ENCODE measurements at regions not wholly inside any gene's neighbourhood (a gene's known extent, or its start where the extent isn't known, plus 50 kb on each side); places are given as distances from the start of the nearest gene placed in this dataset.

DNA sequence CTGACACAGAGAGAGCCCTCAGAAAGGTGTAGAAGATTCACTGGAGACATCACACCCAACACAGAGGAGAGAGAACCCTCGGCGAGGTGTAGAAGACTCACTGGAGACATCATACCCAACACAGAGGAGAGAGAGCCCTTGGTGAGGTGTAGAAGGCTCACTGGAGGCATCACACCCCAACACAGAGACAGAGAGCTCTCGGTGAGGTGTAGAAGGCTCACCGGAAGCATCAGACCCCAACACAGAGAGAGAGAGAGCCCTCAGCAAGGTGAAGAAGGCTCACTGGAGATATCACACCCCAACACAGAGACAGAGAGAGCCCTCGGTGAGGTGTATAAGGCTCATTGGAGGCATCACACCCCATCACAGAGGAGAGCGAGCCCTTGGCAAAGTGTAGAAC, 826.5 kb downstream of the UQCRFS1 start (continued):
- no peak for TF ChIP-seq ZNF280C (tag by site-specific recombination; IDR thresholded peaks at IDR 0.05)

DNA sequence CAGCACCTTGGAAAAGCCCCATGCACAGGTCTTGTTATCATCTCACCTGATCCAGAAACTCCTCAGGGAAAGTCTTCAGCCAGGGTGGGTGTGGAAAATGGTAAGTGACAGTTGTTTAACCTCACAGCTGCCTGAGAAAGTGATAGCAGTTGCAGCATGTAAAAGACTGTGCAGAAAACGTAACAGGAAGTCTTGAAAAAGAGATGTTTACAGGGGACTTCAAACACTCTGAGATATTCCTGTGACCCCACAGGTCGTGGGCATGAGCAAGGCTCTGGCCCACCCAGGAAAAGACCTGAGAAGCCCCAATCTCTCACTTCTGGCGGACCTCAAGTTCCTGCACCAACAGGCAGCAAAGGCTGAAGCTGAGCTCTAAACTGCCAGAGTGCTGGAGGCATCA, 826.9 kb downstream of the UQCRFS1 start:
- TF ChIP-seq ZNF354C (tag by site-specific recombination; IDR thresholded peaks at IDR 0.05; ENCODE audit: borderline replicate concordance, low read depth) (no peak), ZNF202 (tag by site-specific recombination; IDR thresholded peaks at IDR 0.05; ENCODE audit: borderline replicate concordance) (no peak), ZNF138 (tag by site-specific recombination; IDR thresholded peaks at IDR 0.05; ENCODE audit: borderline replicate concordance) (no peak), ZSCAN23 (tag by site-specific recombination; IDR thresholded peaks at IDR 0.05) (no peak), ZBTB8A (tag by site-specific recombination; IDR thresholded peaks at IDR 0.05) (no peak), ZNF155 (tag by site-specific recombination; IDR thresholded peaks at IDR 0.05) (no peak), ZNF707 (tag by site-specific recombination; IDR thresholded peaks at IDR 0.05) (no peak), ZNF433 (tag by site-specific recombination; IDR thresholded peaks at IDR 0.05; ENCODE audit: low read depth) (no peak), ZNF660 (tag by site-specific recombination; IDR thresholded peaks at IDR 0.05) (no peak), ZNF37A (tag by site-specific recombination; IDR thresholded peaks at IDR 0.05) (no peak), ZNF521 (tag by site-specific recombination; IDR thresholded peaks at IDR 0.05) (no peak), ZNF600 (tag by site-specific recombination; IDR thresholded peaks at IDR 0.05) (no peak), ZNF280D (tag by site-specific recombination; IDR thresholded peaks at IDR 0.05) (no peak), WT1 (tag by site-specific recombination; IDR thresholded peaks at IDR 0.05) (no peak), MEIS1 (CRISPR knock-in tag; IDR thresholded peaks at IDR 0.05; ENCODE audit: borderline replicate concordance) (no peak), ZNF843 (tag by site-specific recombination; IDR thresholded peaks at IDR 0.05) (no peak)
- TF ChIP-seq, protein P1, sequence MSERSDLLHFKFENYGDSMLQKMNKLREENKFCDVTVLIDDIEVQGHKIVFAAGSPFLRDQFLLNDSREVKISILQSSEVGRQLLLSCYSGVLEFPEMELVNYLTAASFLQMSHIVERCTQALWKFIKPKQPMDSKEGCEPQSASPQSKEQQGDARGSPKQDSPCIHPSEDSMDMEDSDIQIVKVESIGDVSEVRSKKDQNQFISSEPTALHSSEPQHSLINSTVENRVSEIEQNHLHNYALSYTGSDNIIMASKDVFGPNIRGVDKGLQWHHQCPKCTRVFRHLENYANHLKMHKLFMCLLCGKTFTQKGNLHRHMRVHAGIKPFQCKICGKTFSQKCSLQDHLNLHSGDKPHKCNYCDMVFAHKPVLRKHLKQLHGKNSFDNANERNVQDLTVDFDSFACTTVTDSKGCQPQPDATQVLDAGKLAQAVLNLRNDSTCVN (tag by site-specific recombination; optimal IDR thresholded peaks at IDR 0.05) = no peak
- TF ChIP-seq, protein P2, sequence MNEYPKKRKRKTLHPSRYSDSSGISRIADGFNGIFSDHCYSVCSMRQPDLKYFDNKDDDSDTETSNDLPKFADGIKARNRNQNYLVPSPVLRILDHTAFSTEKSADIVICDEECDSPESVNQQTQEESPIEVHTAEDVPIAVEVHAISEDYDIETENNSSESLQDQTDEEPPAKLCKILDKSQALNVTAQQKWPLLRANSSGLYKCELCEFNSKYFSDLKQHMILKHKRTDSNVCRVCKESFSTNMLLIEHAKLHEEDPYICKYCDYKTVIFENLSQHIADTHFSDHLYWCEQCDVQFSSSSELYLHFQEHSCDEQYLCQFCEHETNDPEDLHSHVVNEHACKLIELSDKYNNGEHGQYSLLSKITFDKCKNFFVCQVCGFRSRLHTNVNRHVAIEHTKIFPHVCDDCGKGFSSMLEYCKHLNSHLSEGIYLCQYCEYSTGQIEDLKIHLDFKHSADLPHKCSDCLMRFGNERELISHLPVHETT (tag by site-specific recombination; IDR thresholded peaks at IDR 0.05) = no peak
- ChIA-PET POLR2A (no interaction called here), CTCF (interaction anchor here (0.6 kb wide), 1 partner anchor 653 kb away, joined by 3 read pairs; no protein-coding TSS in a partner anchor)
- no peak overlapping the region for H3K4me3 ChIP-seq (ENCODE audit: low read depth, low read length)
- no peaks in the 10 kb centered on the region for H3K4me1 ChIP-seq (ENCODE audit: control insufficient read depth, insufficient read depth, low read length)
- no peaks in the 10 kb centered on the region for H3K36me3 ChIP-seq (ENCODE audit: control insufficient read depth in 2 of 2, insufficient read depth in 1 of 2, low read length in 2 of 2)
- H3K9me3 ChIP-seq (ENCODE audit: control insufficient read depth, insufficient read depth, low read depth, low read length) = peaks cover 2% of the 10 kb centered on the region
- H3K27ac ChIP-seq (ENCODE audit: extremely low read depth, low read depth, low read length) = no peak overlapping the region
